ENCODE measurements at regions not wholly inside any gene's neighbourhood (a gene's known extent, or its start where the extent isn't known, plus 50 kb on each side); places are given as distances from the start of the nearest gene placed in this dataset.
"Not testable (repeated sequence)": the region's sequence is repeated elsewhere in the genome, so short reads cannot be mapped to it uniquely, and the experiment has no call there.

DNA sequence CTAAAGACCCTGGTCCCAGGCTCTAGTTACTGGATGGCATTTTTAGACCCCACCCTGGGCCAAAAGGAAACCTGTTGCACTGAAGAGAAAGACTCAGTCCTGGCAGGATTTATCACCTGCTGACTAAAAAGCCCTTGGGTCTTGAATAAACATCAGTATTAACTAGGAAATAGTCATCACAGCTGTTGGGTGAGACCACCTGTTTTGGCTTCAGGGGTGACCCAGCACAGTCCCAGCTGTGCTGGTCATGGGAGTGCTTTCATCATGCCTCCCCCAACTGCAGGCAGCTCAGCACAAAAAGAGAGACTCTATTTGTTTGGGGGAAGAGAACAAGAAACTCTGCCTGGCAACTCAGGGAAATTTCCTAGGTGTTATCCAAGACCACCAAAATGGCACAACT is 903.2 kb downstream of the C4orf33 start:
- DNase-seq (ENCODE audit: low spot score) = no peak

DNA sequence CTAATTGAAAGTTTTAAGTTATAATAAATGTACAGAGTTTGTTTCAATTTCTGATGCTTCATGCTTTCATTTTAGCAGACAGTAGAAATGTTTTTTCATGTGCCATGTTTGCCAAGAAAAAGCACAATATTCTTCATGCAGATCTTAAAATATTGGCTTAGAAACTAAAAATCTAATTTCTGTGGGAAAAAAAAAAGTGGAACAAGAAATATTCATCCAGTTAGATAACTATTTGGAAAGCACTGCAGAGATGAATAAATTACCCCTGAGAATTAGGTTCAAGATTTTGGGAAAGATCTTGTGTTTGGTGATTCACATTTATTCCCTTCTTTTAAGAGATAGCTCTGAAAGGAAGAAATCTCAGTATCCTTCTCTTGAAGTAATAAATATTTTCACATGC is 912.5 kb downstream of the C4orf33 start:
- no peak for DNase-seq (ENCODE audit: low spot score)

DNA sequence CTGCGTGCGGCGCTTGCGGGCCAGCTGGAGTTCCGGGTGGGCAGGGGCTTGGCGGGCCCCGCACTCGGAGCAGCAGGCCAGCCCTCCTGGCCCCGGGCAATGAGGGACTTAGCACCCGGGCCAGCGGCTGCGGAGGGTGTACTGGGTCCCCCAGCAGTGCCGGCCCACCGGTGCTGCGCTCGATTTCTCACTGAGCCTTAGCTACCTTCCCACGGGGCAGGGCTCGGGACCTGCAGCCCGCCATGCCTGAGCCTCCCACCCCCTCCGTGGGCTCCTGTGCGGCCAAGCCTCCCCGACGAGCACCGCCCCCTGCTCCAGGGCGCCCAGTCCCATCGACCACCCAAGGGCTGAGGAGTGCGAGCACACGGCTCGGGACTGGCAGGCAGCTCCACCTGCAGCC is 916.9 kb downstream of the C4orf33 start:
- DNase-seq (ENCODE audit: low spot score) = not testable (repeated sequence)

DNA sequence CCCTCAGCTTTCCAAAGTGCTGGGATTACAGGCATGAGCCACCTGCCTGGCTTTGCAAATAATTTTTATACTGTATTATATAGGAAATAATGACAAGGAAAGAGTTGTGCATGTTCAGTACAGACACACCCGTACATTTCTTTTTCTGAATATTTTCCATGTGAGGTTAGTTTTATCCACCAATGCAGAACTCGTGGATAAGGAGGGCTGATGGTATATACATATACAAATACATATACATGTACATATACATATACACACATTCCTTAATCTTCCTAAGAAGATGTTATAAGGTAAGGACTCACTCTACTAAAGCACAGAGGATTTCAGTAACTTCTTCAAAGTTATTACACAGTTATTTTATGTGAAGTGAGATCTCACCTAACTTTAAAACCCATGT is 925.8 kb downstream of the C4orf33 start:
- DNase-seq (ENCODE audit: low spot score) = no peak

DNA sequence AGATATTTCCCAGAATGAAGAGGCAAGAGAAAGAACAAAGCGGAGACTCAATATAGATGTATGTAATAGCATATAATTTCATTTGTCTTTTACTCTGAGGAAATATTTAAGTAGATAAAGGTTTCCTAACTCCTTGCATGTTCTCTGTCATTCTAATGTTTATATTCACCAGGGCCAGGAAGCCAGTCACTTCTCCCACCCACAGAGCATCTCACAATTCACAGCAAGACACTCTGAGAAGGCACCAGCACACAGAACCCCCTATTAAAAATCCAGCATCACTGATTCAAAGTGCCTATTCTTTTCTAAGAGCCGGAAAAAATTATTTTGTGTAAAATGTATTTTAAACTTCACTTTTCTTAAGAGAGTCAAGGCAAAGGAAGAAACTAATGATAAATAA is 927.1 kb downstream of the C4orf33 start:
- DNase-seq (ENCODE audit: low spot score) = no peak

DNA sequence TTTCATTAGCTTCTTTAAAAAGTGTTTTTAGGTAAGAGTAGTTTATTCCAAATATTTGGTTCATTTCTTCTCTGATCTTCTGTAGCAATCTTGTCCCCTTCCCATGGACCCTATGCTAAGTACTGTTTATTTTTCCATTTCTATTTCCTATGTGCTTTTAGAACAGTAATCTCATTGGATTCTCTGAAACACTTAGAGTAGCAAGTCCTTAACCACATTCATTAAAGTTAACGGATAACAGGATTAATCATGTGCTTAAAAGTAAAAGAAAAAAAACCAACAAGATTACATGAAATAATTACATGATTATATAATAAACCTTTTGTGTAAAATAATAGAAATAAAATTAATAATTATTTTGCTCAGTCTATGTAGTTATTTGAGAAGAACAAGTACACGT is 929.7 kb downstream of the C4orf33 start:
- no peak for DNase-seq (ENCODE audit: low spot score)

DNA sequence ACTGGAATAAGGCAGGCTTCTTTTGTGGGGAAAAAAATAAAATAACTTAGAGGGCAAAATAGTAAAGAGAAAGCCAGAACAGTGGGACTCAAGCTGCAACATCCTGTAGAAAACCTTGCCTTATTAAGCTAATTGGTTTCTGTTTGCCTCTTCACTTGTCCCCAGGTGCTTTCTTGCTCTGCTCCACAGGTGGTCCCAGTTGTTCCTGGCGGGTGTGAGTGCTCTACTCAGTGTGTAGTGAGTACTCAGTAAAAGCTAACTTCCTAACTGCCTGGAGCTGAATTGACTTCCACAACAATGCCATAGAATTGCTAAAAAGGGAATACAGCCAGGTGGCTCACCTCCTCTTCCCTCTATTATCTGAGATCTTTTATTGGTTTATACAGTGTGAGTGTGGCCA is 930.2 kb downstream of the C4orf33 start:
- no peak for DNase-seq (ENCODE audit: low spot score)

DNA sequence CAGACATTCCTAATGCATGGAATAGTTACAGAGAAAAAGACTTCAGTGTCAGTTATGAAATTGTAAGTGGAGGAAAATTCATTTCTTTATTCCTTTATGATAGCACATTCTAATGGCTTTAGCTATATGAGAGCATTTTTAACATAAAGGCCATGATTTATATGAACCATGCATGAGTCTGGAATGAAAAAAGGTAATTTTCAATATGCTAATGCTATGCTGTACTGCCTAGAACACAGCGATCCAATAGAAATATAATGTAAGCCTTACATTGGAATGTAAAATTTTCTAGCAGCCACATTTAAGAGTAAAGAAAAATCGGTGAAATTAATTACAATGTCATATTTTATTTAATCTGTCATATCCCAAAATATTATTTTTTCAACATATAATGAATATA is 932.0 kb downstream of the C4orf33 start:
- DNase-seq (ENCODE audit: low spot score) = no peak

DNA sequence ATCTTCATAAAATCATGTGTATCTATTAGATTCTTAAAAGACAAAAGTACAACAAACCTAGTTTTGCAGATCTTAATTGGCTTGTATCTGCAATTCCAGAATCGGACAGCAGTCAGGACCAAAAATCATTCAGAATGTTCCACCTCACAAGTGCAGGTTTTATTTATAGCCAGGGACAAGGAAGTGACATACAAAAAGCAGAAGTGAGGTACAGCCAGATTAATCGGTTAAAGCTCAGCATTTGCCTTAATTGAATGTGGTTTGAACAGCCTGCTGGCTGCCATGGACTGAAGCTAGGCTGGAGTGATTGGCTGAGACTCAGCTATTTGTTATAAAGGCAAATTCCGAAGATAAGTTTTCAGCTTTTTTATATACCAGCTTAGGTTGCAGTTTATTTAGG is 932.6 kb downstream of the C4orf33 start:
- no peak for DNase-seq (ENCODE audit: low spot score)

DNA sequence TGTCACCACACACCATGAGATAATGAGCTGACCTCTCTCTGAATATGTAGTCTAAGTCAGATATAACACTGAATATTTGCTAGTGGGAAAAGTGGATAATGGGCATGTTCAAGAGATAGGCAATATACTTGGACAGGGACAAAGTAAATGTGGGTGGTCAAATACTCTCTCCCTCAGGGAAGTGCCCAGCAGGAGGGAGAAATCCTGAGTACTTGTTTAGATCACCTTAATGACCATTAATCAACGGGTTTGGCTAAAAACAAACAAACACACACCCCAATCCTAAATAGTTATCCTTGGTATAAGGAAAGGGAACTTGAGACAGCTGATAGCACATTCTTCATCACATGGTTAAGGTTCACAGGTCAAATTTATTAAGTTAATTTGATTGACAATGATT is 933.5 kb downstream of the C4orf33 start:
- no peak for DNase-seq (ENCODE audit: low spot score)

DNA sequence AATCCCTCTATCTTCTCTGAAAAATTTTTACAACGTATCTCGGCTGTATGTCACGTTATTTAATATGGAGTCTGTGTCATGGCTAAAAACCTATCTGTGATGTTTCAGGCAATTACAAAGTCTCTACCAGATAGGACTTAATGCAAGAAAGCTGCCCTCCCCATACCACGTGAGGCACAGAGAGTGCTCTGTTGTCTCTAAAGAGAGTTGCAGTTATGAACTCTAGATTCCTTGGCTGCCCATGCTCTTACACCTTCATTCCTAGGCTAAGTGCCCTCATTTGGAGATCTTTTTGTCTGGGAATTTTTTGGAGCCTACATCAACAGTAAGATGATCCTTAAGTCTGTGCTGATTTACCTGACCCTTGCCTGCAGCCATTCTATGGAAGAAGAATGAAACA is 935.9 kb downstream of the C4orf33 start:
- no peak for DNase-seq (ENCODE audit: low spot score)

DNA sequence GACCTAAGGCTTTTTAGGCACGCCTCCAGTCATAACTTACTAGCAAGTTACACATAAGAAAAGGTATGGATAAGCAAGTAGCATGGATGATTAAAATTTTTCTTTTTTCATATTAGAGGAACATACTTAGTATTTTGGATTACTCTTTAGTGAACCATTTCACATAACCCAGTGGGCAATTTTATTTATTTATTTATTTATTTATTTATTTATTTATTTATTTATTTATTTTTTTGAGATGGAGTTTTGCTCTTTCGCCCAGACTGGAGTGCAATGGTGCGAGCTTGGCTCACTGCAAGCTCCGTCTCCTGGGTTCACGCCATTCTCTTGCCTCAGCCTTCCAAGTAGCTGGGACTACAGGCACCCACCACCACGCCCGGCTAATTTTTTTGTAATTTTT is 937.7 kb downstream of the C4orf33 start:
- not testable (repeated sequence) for DNase-seq (ENCODE audit: low spot score)

DNA sequence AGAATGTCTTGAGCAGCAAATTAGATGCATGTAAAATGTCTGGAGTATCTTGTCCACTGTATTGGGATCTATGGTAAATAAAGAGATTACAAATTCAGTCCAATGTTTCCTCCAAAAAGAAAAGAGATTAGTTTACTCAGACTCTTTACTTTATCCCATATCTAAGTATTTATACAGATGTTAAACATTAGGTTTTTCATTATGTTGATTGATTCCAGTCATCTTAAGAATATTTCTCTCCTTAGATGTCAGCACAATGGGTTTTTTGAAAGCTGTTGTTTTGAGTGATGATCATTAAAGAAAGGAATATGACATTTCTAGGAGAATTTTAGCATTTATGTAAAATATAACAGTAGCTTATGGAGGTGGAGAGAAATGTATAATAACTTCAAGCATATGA is 938.9 kb downstream of the C4orf33 start:
- no peak for DNase-seq (ENCODE audit: low spot score)

DNA sequence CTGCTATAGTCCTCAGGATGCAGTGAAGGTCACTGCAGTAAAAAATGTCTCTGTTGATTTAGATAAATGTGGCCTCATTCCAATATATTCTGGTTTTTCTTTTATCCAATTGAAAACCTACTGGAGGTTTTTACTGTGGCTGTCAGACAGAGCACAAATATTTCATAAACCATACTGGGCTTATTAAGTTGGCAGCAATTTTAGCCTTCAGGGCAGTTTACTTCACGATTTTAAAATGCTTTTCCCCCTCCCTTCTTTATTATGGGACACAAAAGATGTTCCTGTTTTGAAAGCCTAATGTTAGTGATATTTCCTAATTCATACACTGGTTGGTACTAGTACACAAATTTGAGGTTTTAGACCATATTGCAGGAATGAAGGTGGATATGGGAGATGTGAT is 939.4 kb downstream of the C4orf33 start:
- DNase-seq (ENCODE audit: low spot score) = no peak

DNA sequence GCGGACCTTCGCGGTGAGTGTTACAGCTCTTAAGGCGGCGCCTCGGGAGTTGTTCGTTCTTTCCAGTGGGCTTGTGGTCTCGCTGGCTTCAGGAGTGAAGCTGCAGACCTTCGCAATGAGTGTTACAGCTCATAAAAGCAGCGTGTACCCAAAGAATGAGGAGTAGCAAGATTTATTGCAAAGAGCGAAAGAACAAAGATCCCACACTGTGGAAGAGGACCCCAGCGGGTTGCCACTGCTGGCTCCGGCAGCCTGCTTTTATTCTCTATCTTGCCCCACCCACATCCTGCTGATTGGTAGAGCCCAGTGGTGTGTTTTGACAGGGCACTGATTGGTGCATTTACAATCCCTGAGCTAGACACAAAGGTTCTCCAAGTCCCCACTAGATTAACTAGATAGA is 941.9 kb downstream of the C4orf33 start:
- not testable (repeated sequence) for DNase-seq (ENCODE audit: low spot score)

DNA sequence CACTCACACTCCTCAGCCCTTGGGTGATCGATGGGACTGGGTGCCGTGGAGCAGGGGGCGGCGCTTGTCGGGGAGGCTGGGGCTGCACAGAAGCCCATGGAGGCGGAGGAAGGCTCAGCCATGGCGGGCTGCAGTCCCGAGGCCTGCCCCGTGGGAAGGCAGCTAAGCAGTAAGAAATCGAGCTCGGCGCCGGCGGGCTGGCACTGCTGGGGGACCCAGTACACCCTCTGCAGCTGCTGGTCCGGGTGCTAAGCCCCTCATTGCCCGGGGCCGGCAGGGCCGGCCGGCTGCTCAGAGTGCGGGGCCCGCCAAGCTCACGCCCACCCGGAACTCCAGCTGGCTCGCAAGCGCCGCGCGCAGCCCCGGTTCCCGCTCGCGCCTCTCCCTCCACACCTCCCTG is 942.6 kb downstream of the C4orf33 start:
- not testable (repeated sequence) for DNase-seq (ENCODE audit: low spot score)

DNA sequence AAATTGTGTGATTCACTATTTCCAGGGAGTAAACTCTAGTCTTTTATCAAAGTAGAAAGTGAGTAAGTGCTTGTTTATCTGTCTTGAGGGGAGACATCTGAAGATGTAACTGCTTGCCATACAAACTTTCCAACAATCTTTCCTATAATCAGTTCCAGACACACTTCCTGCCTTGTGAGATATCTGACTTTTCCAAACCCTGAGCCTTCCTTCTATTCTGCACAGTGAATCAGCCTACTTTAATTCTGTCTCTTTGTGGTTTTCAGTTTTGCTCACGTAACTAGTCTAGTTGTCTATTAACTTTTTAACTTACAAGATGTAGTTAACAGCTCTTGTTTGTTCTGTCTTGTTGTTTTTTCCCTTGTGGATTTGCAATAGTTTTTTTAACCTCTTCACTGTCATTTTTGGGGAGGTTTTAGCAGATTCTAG is 947.8 kb downstream of the C4orf33 start:
- no peak for DNase-seq (ENCODE audit: low spot score)

DNA sequence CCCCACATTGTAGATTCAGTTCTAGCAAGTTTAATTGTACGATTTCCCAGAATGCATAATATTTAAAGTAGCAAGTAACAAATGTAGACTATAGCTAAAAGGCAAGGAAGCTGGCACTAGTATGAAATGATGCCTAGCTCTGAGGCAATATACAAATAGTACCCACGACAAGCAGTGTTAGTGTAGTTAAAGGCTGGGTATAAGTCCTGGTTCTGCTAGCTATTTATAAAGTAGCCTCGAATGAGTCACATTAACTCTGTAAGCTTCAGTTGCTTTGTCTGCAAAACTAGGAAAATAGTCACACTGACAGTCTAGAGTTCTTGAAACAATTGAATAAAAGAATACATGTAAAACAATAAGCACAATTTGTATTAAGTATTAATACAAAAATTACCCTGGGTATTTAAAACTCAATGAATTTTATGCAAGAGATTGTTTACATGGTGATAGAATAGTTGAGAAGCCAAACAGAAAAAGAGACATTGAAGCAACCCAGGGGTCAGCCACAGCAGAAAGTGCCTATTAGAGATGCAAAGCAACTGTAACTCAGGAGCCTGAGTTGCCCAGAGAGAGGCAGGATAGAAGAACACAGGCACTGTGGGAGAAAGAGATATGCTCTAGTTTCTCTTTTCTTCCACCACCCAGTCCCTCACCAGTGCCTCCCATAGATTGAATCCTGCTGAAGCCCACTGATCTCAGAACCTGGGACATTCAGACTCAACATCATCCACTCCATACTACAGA is 949.0 kb downstream of the C4orf33 start:
- no peak for DNase-seq (ENCODE audit: low spot score)

DNA sequence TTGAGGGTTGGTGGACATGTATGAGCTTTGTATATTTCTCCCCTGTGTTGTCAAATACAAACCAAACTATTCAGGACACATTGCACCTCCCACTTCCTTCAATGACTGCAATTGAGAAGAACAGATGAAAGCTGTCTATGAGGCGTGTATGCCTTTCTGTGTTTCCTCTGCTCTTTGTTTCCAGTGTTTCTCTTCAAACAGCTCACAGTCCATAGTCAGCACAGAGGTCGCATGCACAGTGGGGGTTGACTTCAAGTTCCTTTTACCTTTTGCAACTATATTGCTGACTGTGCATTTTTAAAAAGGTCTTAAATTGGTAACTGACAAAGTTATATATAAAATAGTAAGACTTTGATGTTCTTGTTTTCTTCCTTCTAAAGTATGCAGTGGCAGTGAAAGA is 957.8 kb downstream of the C4orf33 start:
- DNase-seq (ENCODE audit: low spot score) = no peak

DNA sequence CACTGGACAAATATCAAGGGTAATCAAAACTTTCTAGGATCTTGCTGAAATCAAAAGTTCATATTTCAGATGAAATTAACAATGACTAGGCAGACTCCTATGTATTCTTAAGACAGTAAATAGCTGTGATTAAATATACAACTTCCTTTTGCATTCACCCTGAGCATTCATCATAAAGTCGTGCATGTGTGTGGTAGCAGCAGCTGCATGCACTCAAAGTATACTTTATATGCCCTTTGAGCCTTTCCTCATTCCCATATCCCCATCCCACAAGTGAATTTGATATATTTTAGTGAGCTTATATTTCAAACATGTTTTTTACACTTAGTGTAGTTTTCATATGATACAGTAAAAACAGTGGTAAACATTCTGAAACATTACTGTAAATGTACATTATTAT is 959.0 kb downstream of the C4orf33 start:
- no peak for DNase-seq (ENCODE audit: low spot score)

DNA sequence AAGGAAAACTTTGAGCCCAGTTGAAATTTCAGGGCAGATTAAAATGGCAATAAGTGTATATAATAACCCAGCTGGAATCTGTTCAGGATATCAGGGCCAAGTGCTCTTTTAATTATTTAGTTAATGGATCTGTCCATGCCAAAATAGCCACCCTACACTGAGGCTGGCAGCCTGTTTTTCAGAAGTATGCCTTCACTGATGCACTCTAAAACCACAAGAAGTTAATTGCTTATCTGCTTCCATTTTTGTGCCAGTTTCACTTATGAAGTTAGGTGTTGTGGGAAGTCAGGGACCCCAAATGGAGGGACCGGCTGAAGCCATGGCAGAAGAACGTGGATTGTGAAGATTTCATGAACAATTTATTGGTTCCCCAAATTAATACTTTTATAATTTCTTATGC is 960.3 kb downstream of the C4orf33 start:
- no peak for DNase-seq (ENCODE audit: low spot score)

DNA sequence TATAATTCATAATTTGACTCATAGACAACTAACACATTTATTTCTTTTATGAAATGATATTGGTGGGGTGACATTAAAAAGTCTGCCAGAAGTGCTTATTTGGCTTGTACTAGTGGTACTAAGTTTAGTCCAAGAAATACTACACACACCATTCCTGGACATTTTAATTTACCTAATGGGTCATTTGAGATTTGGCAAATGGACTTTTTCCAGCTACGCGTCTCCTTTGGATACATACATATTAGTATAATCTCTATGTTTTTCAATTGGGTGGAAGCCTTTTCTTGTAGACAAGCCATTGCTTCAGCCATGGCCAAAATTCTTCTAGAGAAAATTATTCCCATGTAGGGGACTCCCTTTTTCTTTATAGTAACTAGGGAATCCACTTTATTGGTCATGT is 968.5 kb downstream of the C4orf33 start:
- no peak for DNase-seq (ENCODE audit: low spot score)

DNA sequence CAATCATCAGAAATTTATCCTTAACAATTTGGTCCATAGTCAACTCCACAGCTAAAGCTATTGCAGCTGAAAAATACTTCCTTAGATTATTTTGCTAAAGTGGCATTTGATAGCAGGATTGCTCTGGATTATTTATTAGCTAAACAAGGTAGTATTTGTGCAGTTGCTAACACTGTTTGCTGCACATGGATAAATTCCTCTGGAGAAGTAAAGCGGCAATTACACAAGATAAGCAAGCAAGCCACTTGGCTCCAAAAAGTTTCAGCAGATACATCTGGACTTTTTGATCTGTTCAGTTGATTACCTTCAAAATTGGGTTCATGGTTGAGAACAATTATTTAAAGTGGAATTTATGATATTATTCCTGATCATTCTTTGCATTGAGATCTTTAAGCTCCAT is 971.5 kb downstream of the C4orf33 start:
- no peak for DNase-seq (ENCODE audit: low spot score)

DNA sequence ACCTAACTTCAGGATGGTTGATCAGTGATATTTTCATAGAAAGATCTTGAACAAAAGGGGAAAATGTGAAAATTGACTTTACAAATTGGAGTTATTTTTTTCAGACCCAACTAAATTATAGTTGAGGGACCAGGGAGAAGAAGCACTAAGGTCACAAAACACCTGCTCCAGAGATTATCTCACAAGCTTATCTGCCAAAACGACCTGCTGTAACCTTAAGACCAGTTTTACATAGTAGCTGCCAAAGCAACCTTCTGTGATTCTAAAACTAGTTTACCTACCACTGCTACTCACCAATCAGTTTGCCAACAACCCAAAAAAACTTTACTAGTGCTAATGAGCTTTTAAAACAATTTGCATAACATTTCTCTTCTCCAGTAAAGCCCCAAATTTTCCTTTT is 972.1 kb downstream of the C4orf33 start:
- no peak for DNase-seq (ENCODE audit: low spot score)
